Fibroblast of skin of left biceps (primary cell): ENCODE measurements at regions not wholly inside any gene's neighbourhood (a gene's known extent, or its start where the extent isn't known, plus 50 kb on each side); places are given as distances from the start of the nearest gene placed in this dataset.

ENCODE experiments used
- DNase-seq, 2 experiments: peaks; one replicate each; pipeline ENCODE4 v3.0.0-alpha.2; 2013; ENCODE audit warnings: low read depth in 2 of 2

GRCh38 chr5:81856948-81857928, 106.3 kb upstream of the SSBP2 start:
- DNase-seq = no peak

DNA sequence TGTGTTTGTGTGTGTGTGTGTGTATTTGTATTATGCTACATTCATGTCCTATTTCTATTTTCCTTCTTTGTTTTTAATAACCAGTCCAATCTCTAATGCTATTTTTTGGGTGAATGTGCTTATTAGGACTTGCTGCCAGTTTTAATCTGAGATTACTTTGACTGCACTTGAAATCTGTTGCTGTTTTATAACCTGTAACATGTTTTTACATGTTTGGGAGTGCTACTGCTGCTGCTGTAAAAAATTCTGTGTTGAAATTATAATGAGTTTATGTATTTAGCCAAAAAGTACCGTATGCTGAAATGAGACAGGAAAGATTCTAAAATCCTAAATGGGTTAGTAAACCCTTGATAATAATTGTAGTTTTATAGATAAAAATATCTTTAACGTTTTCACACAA, 104.7 kb upstream of the SSBP2 start:
- DNase-seq = no peak

DNA sequence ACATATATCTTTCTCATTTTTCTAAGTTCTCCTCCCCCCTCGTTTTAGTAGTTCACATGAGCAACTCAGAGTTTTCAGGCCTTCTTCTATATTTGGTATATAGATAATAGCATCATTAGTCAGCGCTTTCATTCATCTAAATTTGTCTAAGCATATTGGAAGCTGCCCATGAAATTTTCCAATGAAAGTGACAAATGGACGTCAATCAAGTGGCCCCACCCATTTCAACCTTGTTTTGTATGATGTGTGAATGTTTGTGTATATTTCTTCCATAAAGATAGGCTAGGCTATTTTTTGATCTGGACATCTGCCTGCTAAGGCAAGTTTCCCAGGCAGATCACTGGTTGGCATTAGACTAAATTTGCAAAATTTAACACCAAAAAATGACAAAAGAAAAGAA, 104.0 kb upstream of the SSBP2 start:
- no peak for DNase-seq

DNA sequence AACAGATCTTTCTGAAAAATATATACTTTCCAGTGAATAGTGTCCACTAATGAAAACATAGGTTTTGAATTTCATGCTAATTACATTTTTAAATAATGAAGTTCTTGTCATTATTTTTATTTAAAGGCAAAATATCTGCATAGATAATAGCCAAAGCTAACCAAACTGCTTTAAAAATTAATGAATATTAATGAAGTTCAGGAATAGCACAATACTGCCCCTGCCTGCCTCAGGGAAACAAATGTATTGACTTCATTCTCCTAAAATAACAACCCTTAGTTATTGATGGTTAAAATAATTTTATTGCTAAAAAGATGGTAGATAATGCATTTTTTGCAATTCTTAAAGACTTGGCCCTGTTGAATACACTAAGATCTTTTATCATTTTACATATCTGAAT, 103.6 kb upstream of the SSBP2 start:
- no peak for DNase-seq

- no peak for DNase-seq
Observed at GRCh38 chr5:81853030-81853357, 102.1 kb upstream of the SSBP2 start.

DNA sequence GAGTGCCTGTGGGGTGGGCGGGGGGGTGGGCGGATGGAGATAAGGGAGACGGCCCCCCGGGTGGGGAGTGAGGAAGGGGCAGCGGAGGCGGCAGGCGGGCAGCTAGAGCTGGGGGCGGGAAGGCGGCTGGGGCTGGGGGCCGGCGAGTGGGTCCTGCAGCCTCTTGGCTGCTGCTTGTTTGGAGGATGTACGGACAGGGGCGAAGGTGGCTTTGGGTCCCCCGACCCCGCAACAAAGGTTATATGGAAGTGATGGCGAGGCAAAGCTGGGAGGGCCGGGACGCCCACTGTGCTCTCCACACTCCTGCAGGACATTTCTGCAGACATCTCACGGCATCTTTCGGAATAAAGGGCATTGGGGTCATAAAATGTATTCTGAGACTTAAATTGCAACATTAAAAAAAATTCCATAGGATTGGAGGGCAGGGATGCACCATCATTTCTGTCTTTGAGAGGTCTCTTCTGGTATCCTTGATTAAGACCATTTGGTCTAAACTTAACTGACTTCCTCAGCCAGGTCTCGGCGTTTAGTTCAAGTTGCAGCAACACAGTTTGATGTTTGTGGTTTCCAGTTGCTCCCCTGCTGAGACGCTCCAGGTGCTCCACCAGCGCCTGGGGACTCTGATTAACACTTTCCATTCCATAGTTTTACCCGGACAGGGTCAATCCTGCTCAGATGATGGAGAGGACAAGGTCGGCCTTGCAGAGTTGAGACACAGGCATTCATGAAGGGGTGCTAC, 101.6 kb upstream of the SSBP2 start:
- peak in 1 of 2 experiments; percentile 20 for DNase-seq

DNA sequence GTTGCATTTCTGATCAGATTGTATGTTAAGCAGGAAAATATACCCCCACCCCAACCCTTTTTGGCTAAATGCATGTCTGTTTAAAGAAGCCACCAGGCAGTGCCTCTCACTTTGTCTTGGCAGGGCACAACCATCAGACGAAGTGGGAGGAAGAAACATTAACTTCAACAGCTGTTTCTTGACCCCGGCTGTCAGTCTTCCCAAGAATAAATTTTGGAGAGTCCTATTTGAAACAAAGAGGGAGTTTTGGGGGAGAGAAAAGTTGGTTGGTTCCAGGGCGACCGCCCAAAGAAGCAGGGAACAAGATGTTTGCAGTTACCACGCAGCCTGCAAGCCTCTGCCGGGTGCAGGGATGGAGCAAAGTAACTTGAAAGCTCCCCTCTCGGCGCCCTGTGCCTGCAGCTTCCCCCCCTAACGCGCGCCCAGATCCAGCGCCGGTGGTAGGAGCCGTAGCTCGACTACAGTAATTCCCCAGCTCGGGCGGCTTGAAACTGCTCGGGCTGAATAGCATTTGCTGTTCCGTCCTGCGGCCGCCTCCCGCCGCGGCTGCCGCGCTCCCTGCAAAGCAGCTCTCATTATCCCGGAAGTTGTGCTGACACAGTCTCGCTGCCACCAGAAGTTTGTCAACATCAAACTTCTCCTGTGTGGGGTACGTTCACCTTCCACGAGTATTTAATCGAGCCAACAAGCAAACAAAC, 100.7 kb upstream of the SSBP2 start:
- peak; percentile 94 for DNase-seq

GRCh38 chr5:81850501-81851357, 99.8 kb upstream of the SSBP2 start:
- peak; percentile 24 to 43 for DNase-seq

GRCh38 chr5:81849770-81850367, 99.0 kb upstream of the SSBP2 start:
- no peak for DNase-seq

GRCh38 chr5:81848362-81848880, 97.5 kb upstream of the SSBP2 start:
- no peak for DNase-seq

DNA sequence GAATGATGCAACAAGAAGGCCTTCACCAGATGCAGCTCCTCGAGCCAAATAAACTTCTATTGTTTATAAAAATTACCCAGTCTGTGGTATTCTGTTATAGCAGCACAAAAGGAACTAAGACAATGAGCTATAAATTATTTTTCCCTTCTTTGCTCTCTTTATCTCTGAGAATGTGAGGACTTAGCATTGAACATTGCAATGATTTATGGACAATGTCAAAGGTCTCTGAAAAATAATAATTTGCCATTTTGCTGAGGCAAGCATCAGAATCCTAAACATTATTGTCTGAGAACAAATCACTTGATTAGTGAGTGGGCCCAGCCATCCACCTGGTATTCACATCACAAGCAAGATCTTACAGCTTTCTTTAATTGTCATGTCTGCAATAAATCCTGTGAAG, 95.4 kb upstream of the SSBP2 start:
- DNase-seq = no peak

DNA sequence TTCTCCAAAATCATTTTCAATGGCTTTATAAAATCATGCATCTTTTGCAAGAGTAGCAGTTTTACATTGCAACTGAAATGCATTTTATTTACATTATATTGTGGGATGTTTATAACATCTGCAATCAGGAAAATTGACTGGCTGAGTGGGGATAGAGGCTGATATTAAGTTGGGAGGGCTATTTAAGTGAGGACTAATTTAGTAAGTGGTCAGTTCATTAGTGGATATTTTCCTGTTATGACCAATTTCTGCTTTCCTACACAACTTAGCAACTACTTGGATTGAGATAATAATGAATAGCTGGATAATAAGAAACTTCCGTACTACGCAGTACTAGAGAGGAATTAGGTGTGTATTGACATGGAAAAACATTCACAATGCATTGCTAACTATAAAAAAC, 92.9 kb upstream of the SSBP2 start:
- no peak for DNase-seq

- no peak for DNase-seq
Observed at GRCh38 chr5:81842795-81843398, 92.0 kb upstream of the SSBP2 start.

- DNase-seq = no peak
Observed at GRCh38 chr5:81839034-81839433, 88.1 kb upstream of the SSBP2 start.

GRCh38 chr5:81838307-81838906, 87.5 kb upstream of the SSBP2 start:
- no peak for DNase-seq

- DNase-seq = no peak
Observed at GRCh38 chr5:81837667-81838306, 86.9 kb upstream of the SSBP2 start.

GRCh38 chr5:81835814-81836367, 85.0 kb upstream of the SSBP2 start:
- DNase-seq = no peak

- no peak for DNase-seq
Observed at GRCh38 chr5:81834021-81834660, 83.2 kb upstream of the SSBP2 start.

DNA sequence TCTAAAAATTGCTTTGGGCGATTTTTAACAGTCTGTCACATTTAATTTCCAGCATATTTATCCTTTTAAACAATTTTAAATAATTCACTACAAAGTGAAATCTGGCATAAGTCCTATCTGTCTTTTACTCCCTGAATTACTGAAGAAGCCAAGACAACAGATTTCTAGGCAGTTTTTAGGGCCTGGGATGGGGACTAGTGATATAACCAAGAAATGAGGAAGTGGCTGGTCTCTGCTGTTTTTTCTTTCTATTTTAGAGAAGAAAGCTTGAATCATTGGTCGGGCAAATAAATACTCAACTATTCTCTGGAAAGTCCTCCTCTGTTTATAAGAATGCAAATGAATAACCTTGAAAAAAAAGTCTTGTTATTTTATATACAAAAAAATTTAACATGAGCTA, 79.7 kb upstream of the SSBP2 start:
- no peak for DNase-seq
